Mesenchymal stem cell (in vitro differentiated cells and primary cell): ENCODE measurements at regions not wholly inside any gene's neighbourhood (a gene's known extent, or its start where the extent isn't known, plus 50 kb on each side); places are given as distances from the start of the nearest gene placed in this dataset.
A peak's percentile ranks its signal among the peaks of the same experiment; 100 is the strongest.

Source experiments
- DNase-seq: peaks from one replicate; pipeline ENCODE4 v3.0.0-alpha.2; 2013
- H2AFZ ChIP-seq: one replicate; pipeline ENCODE4 v1.6.1; 2013; ENCODE audit warnings: low read depth, mild to moderate bottlenecking, control low read depth, inconsistent platforms, low read length, moderate library complexity
- H2AK5ac ChIP-seq: 2 replicates; pipeline ENCODE4 v1.6.1; 2013; ENCODE audit warnings: low read length, moderate library complexity, mild to moderate bottlenecking, inconsistent platforms; ENCODE audit not compliant: severe bottlenecking
- H2BK120ac ChIP-seq: one replicate; pipeline ENCODE4 v1.6.1; 2013; ENCODE audit warnings: low read depth, mild to moderate bottlenecking, inconsistent platforms, low read length, moderate library complexity
- H2BK12ac ChIP-seq, 2 experiments: one replicate each; pipeline ENCODE4 v1.6.1; 2013; ENCODE audit warnings: inconsistent platforms in 2 of 2, low read length in 2 of 2, mild to moderate bottlenecking in 2 of 2, moderate library complexity in 2 of 2, control low read depth in 1 of 2
- H2BK15ac ChIP-seq: one replicate; pipeline ENCODE4 v1.6.1; 2013; ENCODE audit warnings: mild to moderate bottlenecking, low read depth, inconsistent platforms; ENCODE audit not compliant: poor library complexity, severe bottlenecking
- H2BK5ac ChIP-seq: 2 replicates; pipeline ENCODE4 v1.6.1; 2013; ENCODE audit warnings: low read depth, mild to moderate bottlenecking, low read length, control low read depth, inconsistent platforms; ENCODE audit not compliant: poor library complexity, severe bottlenecking
- H3K14ac ChIP-seq, 2 experiments: one replicate each; pipeline ENCODE4 v1.6.1; 2013; ENCODE audit warnings: inconsistent platforms in 2 of 2, low read length in 2 of 2, control low read depth in 1 of 2, mild to moderate bottlenecking in 1 of 2, moderate library complexity in 1 of 2
- H3K18ac ChIP-seq, 2 experiments: one replicate each; pipeline ENCODE4 v1.6.1; 2013; ENCODE audit warnings: inconsistent platforms in 2 of 2, low read length in 2 of 2, control low read depth in 1 of 2, low read depth in 1 of 2, mild to moderate bottlenecking in 1 of 2
- H3K23ac ChIP-seq, 2 experiments: one replicate each; pipeline ENCODE4 v1.6.1; 2013; ENCODE audit warnings: inconsistent platforms in 2 of 2, low read length in 2 of 2, mild to moderate bottlenecking in 2 of 2, moderate library complexity in 2 of 2, control low read depth in 1 of 2
- H3K27ac ChIP-seq: 2 replicates; pipeline ENCODE4 v1.5.1; 2013; ENCODE audit warnings: mild to moderate bottlenecking, moderate library complexity, low read length, control low read depth, inconsistent platforms; ENCODE audit not compliant: poor library complexity, severe bottlenecking
- H3K27me3 ChIP-seq, 2 experiments: 2 replicates each; pipeline versions ENCODE4 v1.6.1 to v1.7.0; 2013; ENCODE audit warnings: low read length in 2 of 2, mild to moderate bottlenecking in 2 of 2, moderate library complexity in 2 of 2, control low read depth in 1 of 2, inconsistent platforms in 1 of 2; ENCODE audit not compliant: control insufficient read depth in 1 of 2, insufficient read depth in 1 of 2
- H3K36me3 ChIP-seq, 2 experiments: 2 replicates each; pipeline versions ENCODE4 v1.6.1 to v1.7.0; 2013; ENCODE audit warnings: low read length in 2 of 2, control low read depth in 1 of 2, inconsistent platforms in 1 of 2, low read depth in 1 of 2, mild to moderate bottlenecking in 1 of 2; ENCODE audit not compliant: insufficient read depth in 2 of 2, control insufficient read depth in 1 of 2
- H3K4ac ChIP-seq, 2 experiments: one replicate each; pipeline ENCODE4 v1.6.1; 2013; ENCODE audit warnings: inconsistent platforms in 2 of 2, low read length in 2 of 2, mild to moderate bottlenecking in 2 of 2, moderate library complexity in 2 of 2, control low read depth in 1 of 2, low read depth in 1 of 2
- H3K4me1 ChIP-seq: 2 replicates; pipeline ENCODE4 v1.6.1; 2013; ENCODE audit warnings: low read depth, low read length, control low read depth; ENCODE audit not compliant: control insufficient read depth, insufficient read depth
- H3K4me2 ChIP-seq: 2 replicates; pipeline ENCODE4 v1.6.1; 2013; ENCODE audit warnings: low read length, mild to moderate bottlenecking, inconsistent platforms; ENCODE audit not compliant: poor library complexity, severe bottlenecking
- H3K4me3 ChIP-seq, 2 experiments: 2 replicates each; pipeline versions ENCODE4 v1.5.1 to v1.7.0; 2013; ENCODE audit warnings: low read length in 2 of 2, mild to moderate bottlenecking in 2 of 2, control low read depth in 1 of 2, low read depth in 1 of 2; ENCODE audit not compliant: insufficient read depth in 1 of 2
- H3K79me1 ChIP-seq: replicated peaks from 2 replicates; pipeline ENCODE4 v1.6.1; 2013; ENCODE audit warnings: mild to moderate bottlenecking, control low read depth, low read length, inconsistent platforms; ENCODE audit not compliant: poor library complexity, severe bottlenecking
- H3K9ac ChIP-seq: 2 replicates; pipeline ENCODE4 v1.7.0; 2013; ENCODE audit warnings: mild to moderate bottlenecking, low read length, moderate library complexity
- H3K9me3 ChIP-seq: 2 replicates; pipeline ENCODE4 v1.7.0; 2013; ENCODE audit warnings: mild to moderate bottlenecking, low read length; ENCODE audit not compliant: control insufficient read depth
- H4K8ac ChIP-seq: one replicate; pipeline ENCODE4 v1.6.1; 2013; ENCODE audit warnings: inconsistent platforms, mild to moderate bottlenecking, low read length, moderate library complexity
- H4K91ac ChIP-seq: one replicate; pipeline ENCODE4 v1.6.1; 2013; ENCODE audit warnings: mild to moderate bottlenecking, low read length, inconsistent platforms
- WGBS: methylation state at CpG from one replicate; pipeline ENCODE4 v1.1.7; 2013; ENCODE audit warnings: mixed read lengths; 5-methylcytosine and 5-hydroxymethylcytosine counted together

DNA sequence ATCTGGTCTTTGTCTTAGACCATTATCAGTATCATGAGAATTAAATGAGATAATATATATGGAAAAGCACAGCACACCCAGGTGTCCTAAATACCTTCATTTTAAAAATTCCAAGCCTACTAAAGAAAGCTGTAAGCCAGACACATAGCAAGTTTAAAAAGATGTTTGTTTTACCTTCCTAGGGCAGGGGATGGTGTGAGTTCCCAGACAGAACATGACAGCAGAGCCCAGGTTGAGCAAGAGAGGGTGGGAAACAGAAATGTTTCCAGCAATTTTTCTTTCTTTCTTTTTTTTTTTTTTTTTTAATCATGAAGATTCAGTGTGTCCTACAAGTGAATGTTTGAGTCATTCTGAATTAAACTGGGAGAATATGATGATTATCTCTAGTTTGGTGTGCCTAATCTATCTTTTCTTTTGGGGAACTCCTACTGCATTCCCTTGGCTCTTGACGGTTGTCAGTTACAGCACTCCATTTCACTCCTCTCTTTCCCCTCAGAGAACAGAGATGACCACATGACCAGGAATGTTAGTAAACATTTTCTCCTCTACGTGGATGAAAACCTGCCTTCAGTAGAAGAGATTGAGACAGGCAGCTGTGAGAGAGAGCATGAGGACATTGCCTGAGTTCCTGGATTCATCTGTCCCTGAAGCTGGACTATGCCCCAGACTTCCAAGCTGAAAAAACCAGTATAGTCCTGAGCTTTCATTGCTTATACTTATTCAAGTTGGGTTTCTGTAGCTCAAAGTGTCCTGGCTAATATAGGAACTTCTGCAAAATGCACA, 54.5 kb upstream of the ARL14 start:
- Histone ChIP-seq H2BK5ac (no peak overlapping the region), H3K36me3 (no peaks in the 10 kb centered on the region), H3K23ac (no peak overlapping the region), H2BK15ac (no peak overlapping the region), H3K4ac (no peak overlapping the region), H3K14ac (no peak overlapping the region), H3K4me3 (no peak overlapping the region), H3K79me1 (no peaks in the 10 kb centered on the region), H3K27ac (no peak overlapping the region), H2AK5ac (no peak overlapping the region), H4K91ac (no peak overlapping the region), H2BK12ac (no peak overlapping the region), H3K4me1 (no peaks in the 10 kb centered on the region), H3K4me2 (no peak overlapping the region), H2AFZ (no peak overlapping the region), H4K8ac (no peak overlapping the region), H2BK120ac (no peak overlapping the region), H3K9me3 (no peaks in the 10 kb centered on the region), H3K9ac (no peak overlapping the region), H3K27me3 (no peaks in the 10 kb centered on the region), H3K18ac (no peak overlapping the region)
- DNase-seq: peak; percentile 15
- 34% methylated on average over 2 of the region's 2 CpGs for WGBS

DNA sequence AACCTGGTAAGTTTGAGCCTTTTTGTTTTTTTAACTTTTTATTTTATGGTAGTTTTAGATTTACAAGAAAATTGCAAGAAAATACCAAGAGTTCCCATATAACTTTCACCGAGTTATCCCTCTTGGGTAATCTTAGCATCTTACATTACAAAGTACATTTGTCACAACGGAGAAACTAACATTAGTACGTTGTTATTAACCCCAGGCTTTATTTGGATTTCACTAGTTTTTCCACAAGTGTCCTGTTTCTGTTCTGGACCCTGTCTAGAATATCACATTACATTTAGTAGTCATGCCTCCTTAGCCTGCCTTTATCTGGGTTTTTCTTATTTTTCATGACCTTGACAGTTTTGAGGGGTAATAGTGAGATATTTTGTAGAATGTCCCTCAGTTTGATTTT, 53.5 kb upstream of the KPNA4 start:
- H2BK5ac ChIP-seq: no peak overlapping the region
- H3K36me3 ChIP-seq: no peaks in the 10 kb centered on the region
- no peak overlapping the region for H3K18ac ChIP-seq
- H3K4ac ChIP-seq: no peak overlapping the region
- no peak overlapping the region for H3K4me2 ChIP-seq
- H3K23ac ChIP-seq: no peak overlapping the region
- no peak overlapping the region for H4K8ac ChIP-seq
- no peak overlapping the region for H2BK120ac ChIP-seq
- H3K9me3 ChIP-seq: no peaks in the 10 kb centered on the region
- no peak for DNase-seq
- peaks cover 0 to 3% of the 10 kb centered on the region in 2 experiments for H3K27me3 ChIP-seq
- no peaks in the 10 kb centered on the region for H3K79me1 ChIP-seq
- H4K91ac ChIP-seq: no peak overlapping the region
- WGBS: 93% methylated on average over 3 of the region's 3 CpGs
- no peak overlapping the region for H2AK5ac ChIP-seq
- H3K4me1 ChIP-seq: no peaks in the 10 kb centered on the region
- no peak overlapping the region for H3K4me3 ChIP-seq
- H2BK15ac ChIP-seq: no peak overlapping the region
- no peak overlapping the region for H2AFZ ChIP-seq
- H3K14ac ChIP-seq: no peak overlapping the region
- H2BK12ac ChIP-seq: no peak overlapping the region
- no peak overlapping the region for H3K27ac ChIP-seq
- H3K9ac ChIP-seq: no peak overlapping the region

GRCh38 chr3:160618363-160618762, 53.0 kb upstream of the KPNA4 start:
- Histone ChIP-seq H4K91ac (peak overlapping the region; percentile 11), H3K14ac (no peak overlapping the region), H3K9me3 (no peaks in the 10 kb centered on the region), H3K9ac (no peak overlapping the region), H3K4me2 (no peak overlapping the region), H3K4me1 (no peaks in the 10 kb centered on the region), H2BK15ac (no peak overlapping the region), H3K36me3 (no peaks in the 10 kb centered on the region), H3K4me3 (no peak overlapping the region), H4K8ac (no peak overlapping the region), H2BK5ac (no peak overlapping the region), H3K79me1 (no peaks in the 10 kb centered on the region), H2BK12ac (no peak overlapping the region), H2BK120ac (no peak overlapping the region), H2AFZ (no peak overlapping the region), H2AK5ac (no peak overlapping the region), H3K18ac (no peak overlapping the region), H3K27ac (no peak overlapping the region), H3K4ac (no peak overlapping the region), H3K27me3 (peaks cover 0 to 3% of the 10 kb centered on the region in 2 experiments), H3K23ac (no peak overlapping the region)
- 60% methylated on average over 1 of the region's 4 CpGs for WGBS
- DNase-seq: no peak

GRCh38 chr3:160617636-160618035, 52.3 kb upstream of the KPNA4 start:
- no peak overlapping the region for H2BK12ac ChIP-seq
- H3K79me1 ChIP-seq: no peaks in the 10 kb centered on the region
- H3K14ac ChIP-seq: no peak overlapping the region
- H3K4me1 ChIP-seq: no peaks in the 10 kb centered on the region
- no peak for DNase-seq
- H3K23ac ChIP-seq: no peak overlapping the region
- no peak overlapping the region for H2AK5ac ChIP-seq
- no peak overlapping the region for H2AFZ ChIP-seq
- no peak overlapping the region for H3K4me3 ChIP-seq
- no peak overlapping the region for H2BK120ac ChIP-seq
- no peak overlapping the region for H3K27ac ChIP-seq
- no peaks in the 10 kb centered on the region for H3K9me3 ChIP-seq
- WGBS: no CpG with 5 or more reads among the region's 2 CpGs
- no peaks in the 10 kb centered on the region for H3K36me3 ChIP-seq
- H2BK5ac ChIP-seq: no peak overlapping the region
- no peak overlapping the region for H4K91ac ChIP-seq
- H2BK15ac ChIP-seq: no peak overlapping the region
- H3K4ac ChIP-seq: no peak overlapping the region
- H3K27me3 ChIP-seq: peaks cover 0 to 10% of the 10 kb centered on the region in 2 experiments
- no peak overlapping the region for H4K8ac ChIP-seq
- H3K9ac ChIP-seq: no peak overlapping the region
- H3K4me2 ChIP-seq: no peak overlapping the region
- H3K18ac ChIP-seq: no peak overlapping the region
